T-helper 1 cell (primary cell): ENCODE measurements at regions not wholly inside any gene's neighbourhood (a gene's known extent, or its start where the extent isn't known, plus 50 kb on each side); places are given as distances from the start of the nearest gene placed in this dataset.

Experiments
- DNase-seq, 5 donors: peaks; one replicate each; pipeline ENCODE4 v3.0.0-alpha.2; 2012 to 2020

DNA sequence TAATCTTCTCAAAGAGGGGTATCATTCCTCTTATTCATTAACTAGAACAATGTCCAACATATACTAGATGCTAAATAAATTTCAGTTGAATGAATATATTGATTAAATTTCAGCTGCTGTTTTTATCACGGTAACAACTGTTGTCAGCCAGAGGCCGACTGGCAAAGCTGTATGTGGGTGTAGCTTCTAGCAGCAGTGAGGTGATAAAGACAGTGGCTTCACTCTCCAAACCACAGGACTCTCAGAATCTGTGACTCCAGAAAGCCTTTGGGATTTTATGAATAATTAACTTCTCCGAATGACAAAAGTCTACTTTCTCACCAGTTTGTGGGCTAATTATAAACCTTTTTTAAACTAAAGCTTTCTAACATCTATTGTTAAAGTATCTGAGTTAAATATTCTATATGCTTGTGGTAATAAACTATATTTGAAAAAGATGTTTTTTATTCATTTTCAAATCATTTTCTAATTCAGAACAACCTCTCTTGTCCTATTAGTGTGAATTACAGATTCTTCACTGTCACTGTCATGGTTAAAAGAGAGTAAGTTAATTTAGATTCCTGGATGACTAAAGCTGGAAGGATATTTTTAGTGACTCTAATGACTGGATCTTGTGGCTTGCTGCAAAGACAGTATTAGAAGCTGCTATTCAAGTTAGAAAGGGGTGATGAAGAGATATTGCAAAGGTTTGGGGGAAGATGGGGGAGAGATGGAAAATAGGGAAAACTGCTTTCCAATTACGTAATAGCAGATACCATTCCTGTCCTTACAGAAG is 796.4 kb upstream of the ARPP21 start:
- DNase-seq: no peak

DNA sequence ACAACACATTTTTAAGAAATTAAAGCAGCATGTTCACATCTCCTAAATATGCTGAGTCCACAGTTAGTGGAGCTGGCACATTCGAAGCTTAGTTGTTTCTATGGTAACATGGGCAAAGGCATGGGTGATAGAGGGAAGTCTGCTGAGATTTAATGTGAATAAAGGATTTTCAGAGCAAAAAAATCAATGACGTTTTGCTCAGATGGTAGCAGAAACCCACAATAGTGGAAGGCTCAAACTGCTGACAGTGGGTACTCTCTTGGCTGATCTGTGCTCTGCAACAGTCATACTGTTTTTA is 795.1 kb upstream of the ARPP21 start:
- no peak for DNase-seq

- DNase-seq: no peak
Observed at GRCh38 chr3:34851137-34851536, 788.2 kb upstream of the ARPP21 start.

- no peak for DNase-seq
Observed at GRCh38 chr3:34852844-34853439, 786.4 kb upstream of the ARPP21 start.

DNA sequence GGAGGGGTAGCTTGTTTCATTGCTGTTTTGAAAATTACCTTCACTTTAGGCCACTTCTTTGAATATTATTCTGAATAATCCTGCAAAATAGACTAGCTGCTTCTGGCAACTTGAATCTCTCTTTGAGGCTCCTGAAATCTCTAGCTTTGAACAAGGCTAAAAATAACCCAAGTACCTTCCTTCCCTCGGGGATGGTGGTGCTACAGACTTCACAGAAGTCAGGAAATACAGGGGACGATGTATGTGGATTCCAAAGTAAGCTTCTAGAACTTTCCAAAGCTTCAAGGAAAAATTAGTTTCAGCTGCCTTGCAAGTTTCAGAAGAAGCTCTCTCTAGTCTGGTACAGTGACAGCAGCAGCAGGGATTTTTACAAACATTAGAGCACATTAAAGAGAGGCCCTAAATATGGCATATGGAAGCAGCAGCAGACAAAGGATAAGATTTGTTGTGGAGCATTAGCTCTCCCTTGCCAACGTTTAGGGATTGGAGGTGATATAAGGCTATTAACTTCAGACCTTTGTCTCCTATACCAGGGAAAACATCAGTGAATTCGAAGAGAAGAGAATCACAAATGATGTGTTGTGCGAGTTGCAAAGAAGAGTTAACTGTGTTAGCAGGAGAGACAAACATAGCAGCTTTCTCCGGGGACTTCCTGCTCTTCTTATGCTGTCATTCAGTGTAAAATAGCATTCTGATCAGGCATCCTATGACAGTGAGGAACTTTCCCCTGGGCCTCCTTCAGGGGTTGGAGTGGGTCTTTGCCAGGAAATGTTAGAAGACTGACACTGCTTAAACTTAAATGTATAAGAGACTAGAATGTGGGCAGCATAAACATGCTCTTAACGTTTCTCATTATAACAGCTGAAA is 783.0 kb upstream of the ARPP21 start:
- DNase-seq: no peak

DNA sequence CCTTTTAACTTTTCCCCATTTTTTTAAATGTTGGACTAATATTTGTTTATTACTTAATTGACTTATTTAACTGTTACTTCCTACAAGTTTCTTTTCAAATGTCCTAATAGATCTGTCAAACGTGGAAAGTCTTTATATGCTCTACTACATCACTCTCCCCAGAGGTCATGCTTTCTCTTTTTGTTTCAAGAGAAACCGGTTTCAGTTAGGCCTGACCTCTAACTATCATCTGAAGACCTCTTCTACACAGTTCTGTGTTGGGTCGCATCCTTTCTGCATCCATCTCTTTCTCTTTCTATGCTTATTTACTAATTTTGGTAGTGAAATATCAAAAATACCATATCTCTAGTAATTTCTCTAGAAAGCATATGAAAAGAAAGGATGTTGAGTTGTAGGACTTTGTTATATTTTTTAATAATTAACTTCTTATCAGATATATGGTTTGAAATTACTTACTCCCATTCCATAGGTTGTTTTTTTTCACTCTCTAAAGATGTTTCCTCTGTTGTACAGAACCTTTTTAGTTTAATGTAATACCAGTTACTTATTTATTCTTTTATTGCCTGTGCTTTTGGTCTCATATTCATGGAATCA is 781.2 kb upstream of the ARPP21 start:
- DNase-seq: no peak

DNA sequence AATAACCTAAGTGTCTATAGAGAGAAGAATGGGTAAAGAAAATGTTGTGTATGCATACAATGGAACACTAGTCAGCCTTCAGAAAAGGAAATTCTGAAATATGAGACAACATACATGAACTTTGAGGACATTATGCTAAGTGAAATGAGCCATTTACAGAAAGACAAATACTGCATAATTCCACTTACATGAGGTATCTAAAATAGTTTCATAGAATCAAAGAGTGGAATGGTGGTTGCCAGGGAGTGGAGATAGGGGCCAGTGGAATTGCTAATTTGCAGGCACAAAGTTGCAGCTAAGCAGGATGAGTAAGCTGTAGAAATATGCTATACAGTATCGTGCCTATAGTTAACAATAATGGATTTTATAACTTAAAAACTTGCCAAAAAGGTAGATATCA is 779.6 kb upstream of the ARPP21 start:
- DNase-seq: no peak

- no peak for DNase-seq
Observed at GRCh38 chr3:34862456-34862855, 776.9 kb upstream of the ARPP21 start.

- no peak for DNase-seq
Observed at GRCh38 chr3:34863485-34863884, 775.8 kb upstream of the ARPP21 start.

DNA sequence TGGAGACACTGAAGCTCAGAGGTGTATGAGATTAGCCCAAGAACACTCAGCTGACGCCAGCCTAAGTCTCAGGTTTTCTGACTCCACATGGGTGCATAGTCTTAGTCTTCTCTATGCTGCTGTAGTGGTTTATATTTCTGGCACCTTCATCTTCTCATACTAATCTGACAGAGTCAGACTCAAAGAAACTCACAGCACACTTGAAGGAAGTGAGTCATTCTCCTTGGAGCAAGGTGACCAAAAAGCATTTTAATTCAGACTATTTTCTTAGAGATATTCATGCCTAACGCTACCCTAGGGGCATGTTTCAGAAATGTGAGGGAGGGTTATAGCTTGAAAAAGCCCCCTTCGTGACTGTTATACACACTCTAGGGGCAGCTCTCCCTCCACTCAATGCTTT is 775.3 kb upstream of the ARPP21 start:
- DNase-seq: no peak

- no peak for DNase-seq
Observed at GRCh38 chr3:34865346-34865745, 774.0 kb upstream of the ARPP21 start.

- DNase-seq: no peak
Observed at GRCh38 chr3:34868935-34869334, 770.4 kb upstream of the ARPP21 start.

DNA sequence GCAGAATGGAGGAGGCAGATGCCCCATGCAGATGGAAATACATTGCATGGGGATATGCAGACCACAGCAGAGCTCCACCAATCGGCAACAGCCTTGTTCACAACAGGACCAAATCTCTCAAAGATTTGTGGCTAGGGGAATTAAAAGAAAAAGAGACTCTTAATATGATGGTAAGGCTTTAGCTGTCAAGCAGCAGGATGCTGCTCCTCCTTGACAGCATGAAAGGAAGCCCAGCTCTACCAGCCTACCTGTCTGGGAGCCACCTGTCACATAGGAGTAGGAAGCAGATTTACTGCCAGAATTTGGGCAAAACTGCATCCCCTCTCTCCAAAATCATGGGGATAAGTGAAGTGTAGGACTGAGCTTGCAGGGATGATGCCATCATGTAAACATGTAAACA is 769.6 kb upstream of the ARPP21 start:
- DNase-seq: no peak

DNA sequence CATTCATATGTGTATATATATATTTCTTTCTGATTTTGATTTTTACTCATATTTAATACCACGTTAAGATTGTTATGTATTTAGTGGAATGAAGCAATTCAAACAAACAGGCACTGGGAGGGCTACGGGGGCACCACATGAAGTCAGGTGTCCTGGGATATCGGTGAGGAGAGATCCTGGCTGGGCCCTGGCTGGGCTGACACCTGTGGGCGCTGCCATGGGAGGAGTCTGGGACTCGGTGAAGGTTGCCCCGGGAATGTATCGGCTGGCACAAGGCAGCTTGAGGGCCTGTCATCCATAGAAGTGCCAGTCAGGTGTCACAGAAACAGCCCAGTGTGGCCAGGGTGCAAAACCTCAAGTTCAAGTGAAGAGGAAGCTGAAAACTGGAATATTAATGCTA is 766.9 kb upstream of the ARPP21 start:
- DNase-seq: no peak

DNA sequence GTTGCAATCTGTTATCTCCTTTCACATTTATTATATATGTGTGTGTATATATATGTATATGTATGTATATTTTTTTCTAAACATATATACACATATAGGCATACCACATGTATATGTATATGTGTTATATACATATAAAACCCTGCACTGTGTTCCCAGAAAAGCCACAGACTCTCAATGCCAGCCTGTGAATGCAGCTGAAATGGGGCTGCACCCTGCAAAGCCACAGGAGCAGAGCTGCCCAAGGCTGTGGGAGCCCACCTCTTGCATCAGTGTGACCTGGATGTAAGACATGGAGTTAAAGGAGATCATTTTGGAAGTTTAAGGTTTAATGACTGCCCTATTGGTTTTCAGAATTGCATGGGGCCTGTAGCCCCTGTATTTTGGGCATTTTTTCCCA is 762.3 kb upstream of the ARPP21 start:
- DNase-seq: no peak

GRCh38 chr3:34878488-34878887 is 760.8 kb upstream of the ARPP21 start:
- no peak for DNase-seq

DNA sequence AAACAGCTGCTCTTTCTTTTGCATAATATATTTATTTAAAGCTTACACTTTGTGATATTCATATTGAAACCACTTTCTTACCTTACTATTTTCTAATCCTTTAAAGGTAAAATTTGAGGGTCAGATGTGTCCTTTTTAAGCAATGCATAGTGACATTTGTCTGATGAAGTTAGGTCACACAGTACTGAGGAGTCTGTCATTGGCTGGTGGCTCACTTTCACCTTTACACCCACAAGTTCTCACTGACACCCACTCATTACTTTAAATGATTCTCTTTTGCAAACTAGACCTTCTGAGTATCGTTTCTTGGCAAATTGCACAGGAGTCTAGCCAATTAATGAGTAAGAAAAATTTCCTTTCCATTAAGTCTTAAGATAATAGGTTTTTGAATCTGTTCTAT is 758.3 kb upstream of the ARPP21 start:
- DNase-seq: no peak

GRCh38 chr3:34882764-34883163 is 756.6 kb upstream of the ARPP21 start:
- no peak for DNase-seq

- DNase-seq: no peak
Observed at GRCh38 chr3:34884007-34884406, 755.3 kb upstream of the ARPP21 start.

DNA sequence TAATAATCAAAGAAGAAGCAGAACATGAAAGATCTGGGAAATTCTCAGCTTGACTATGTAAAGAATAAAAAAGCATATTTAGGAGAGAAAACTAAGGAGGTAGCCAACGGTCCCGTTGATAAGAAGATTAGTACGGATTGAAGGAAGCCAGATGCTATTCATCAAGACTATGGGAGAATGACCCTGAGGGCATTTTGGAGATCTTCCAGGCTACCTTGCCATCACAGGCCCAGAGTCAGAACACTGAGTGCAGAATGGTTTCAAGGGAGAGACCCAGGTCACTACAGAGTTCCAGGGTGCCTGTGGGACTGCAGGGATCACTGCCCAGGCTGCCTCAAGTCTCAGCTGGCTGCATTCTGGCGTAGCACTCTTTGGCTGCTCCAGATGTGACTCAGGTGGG is 752.9 kb upstream of the ARPP21 start:
- DNase-seq: no peak

- DNase-seq: no peak
Observed at GRCh38 chr3:34889641-34890040, 749.7 kb upstream of the ARPP21 start.

DNA sequence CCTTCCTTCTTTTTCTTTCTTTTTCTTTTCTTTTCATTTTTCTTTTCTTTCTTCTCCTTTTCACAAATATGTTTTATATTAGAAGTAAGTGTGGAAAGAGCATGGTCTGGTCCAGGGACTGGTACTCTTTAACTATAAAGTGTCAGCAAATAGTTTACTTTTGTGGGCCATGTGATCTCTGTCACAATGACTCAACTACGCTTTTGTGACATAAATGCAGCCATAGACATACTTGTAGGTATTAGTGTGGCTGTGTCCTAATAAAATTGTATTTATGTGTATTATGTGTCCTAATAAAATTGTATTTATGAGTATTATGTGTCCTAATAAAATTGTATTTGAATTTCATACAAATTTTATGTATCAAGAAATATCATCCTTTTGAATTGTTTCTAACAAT is 749.1 kb upstream of the ARPP21 start:
- DNase-seq: no peak

- no peak for DNase-seq
Observed at GRCh38 chr3:34891941-34892340, 747.4 kb upstream of the ARPP21 start.

DNA sequence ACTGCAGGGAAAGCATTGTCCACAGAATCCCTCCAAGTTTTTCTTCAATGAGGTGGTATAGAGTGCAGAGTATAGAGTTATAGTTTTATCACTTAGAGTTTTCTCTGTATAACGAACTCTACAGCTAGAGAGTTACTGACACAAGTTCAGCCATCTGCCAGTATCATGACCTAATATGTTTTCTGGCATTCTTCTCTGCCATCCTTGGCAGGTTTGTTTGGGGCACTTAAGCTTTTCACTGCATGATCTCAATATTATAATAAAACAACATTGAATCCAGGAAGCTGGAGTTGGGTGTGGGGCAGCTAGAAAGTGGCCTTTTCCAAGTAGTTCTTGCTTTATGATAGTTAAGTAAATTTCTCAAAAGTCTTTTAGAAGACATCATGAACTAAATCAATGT is 743.5 kb upstream of the ARPP21 start:
- DNase-seq: no peak
